ENCODE measurements at regions not wholly inside any gene's neighbourhood (a gene's known extent, or its start where the extent isn't known, plus 50 kb on each side); places are given as distances from the start of the nearest gene placed in this dataset.

DNA sequence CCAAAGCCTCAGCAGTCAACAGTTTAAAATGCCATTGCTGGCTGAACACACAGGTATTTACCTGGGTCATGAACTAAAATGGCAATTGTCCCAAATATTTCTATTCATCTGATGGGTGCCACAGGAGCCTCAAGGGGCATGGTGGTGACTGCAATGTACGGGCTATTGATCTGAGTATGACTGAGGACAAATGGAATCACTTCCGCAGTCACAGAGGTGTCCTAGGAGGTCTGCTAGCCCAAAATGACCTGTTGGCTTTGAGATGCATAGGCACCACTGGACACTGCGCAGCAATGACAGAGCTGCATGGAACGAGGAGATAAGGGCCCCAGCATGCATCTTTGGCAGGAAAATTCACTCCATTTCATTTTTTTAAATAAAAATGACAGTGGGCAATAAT lies 474.1 kb upstream of the SOX5 start:
- ATAC-seq (no peak), DNase-seq (ENCODE audit: low read depth, low spot score) (no peak)
- H3K9me3 ChIP-seq (ENCODE audit: control insufficient read depth, insufficient read depth, low read depth, low read length), result no peaks in the 10 kb centered on the region
- intact Hi-C loops (cut with micrococcal nuclease; ENCODE audit: unreplicated experiment) (no loop called here), in situ Hi-C loops (cut with HindIII; ENCODE audit: low pct_unique_long_range_greater_than_20kb, low sequenced_read_pairs) (no loop called here)
- no peak overlapping the region for H3K4me3 ChIP-seq (ENCODE audit: low read depth in 2 of 2, low read length in 2 of 2)
- BruUV-seq (replicated peaks), result no TSS peak
- CTCF ChIA-PET, result no interaction called here
- no peaks in the 10 kb centered on the region for H3K27me3 ChIP-seq (ENCODE audit: control insufficient read depth, insufficient read depth, low read length)
- no peaks in the 10 kb centered on the region for H3K36me3 ChIP-seq (ENCODE audit: control insufficient read depth, insufficient read depth, low read length)
- H3K27ac ChIP-seq (ENCODE audit: low read length), result no peak overlapping the region
- no peaks in the 10 kb centered on the region for H3K4me1 ChIP-seq (ENCODE audit: control insufficient read depth, insufficient read depth, low read length)
- TF ChIP-seq TCF7L2 (IDR thresholded peaks at IDR 0.05; ENCODE audit: low read depth, low read length) (no peak), SIN3A (IDR thresholded peaks at IDR 0.05; ENCODE audit: borderline replicate concordance, insufficient read depth, low read depth, low read length) (no peak), POLR2AphosphoS5 (IDR thresholded peaks at IDR 0.05; ENCODE audit: low read depth, low read length) (no peak), CTCF (IDR thresholded peaks at IDR 0.05) (no peak)
- TF ChIP-seq, protein P1, sequence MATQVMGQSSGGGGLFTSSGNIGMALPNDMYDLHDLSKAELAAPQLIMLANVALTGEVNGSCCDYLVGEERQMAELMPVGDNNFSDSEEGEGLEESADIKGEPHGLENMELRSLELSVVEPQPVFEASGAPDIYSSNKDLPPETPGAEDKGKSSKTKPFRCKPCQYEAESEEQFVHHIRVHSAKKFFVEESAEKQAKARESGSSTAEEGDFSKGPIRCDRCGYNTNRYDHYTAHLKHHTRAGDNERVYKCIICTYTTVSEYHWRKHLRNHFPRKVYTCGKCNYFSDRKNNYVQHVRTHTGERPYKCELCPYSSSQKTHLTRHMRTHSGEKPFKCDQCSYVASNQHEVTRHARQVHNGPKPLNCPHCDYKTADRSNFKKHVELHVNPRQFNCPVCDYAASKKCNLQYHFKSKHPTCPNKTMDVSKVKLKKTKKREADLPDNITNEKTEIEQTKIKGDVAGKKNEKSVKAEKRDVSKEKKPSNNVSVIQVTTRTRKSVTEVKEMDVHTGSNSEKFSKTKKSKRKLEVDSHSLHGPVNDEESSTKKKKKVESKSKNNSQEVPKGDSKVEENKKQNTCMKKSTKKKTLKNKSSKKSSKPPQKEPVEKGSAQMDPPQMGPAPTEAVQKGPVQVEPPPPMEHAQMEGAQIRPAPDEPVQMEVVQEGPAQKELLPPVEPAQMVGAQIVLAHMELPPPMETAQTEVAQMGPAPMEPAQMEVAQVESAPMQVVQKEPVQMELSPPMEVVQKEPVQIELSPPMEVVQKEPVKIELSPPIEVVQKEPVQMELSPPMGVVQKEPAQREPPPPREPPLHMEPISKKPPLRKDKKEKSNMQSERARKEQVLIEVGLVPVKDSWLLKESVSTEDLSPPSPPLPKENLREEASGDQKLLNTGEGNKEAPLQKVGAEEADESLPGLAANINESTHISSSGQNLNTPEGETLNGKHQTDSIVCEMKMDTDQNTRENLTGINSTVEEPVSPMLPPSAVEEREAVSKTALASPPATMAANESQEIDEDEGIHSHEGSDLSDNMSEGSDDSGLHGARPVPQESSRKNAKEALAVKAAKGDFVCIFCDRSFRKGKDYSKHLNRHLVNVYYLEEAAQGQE (IDR thresholded peaks at IDR 0.05; ENCODE audit: insufficient read depth in 1 of 2, low read depth in 2 of 2, low read length in 1 of 2), result no peak
- POLR2A ChIA-PET, result no interaction called here

DNA sequence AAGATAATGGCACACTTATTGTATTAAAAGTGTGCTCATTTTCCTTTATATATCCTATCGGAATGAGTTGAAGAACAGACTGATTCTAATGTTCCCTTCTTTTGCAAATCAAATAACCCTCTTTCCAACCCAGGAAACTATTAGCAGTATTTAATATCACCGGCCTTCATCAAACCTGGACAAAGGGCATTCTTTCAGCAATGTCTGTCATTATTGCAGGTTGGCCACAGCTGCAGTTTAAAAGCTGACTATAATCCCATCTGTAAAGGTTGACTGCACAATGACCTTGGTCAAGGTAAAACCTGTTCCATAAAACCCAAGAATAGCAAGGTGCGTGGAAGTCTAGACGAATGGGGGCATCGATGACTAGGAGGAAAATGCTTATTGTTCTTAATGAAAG lies 472.3 kb upstream of the SOX5 start:
- no TSS peak for BruUV-seq (replicated peaks)

More for the DNA sequence above, 472.3 kb upstream of the SOX5 start:
- in situ Hi-C loops (cut with HindIII; ENCODE audit: low pct_unique_long_range_greater_than_20kb, low sequenced_read_pairs), result no loop called here
- CTCF ChIA-PET, result no interaction called here
- no peak for DNase-seq (ENCODE audit: low read depth, low spot score)
- intact Hi-C loops (cut with micrococcal nuclease; ENCODE audit: unreplicated experiment), result no loop called here
- Histone ChIP-seq H3K9me3 (ENCODE audit: control insufficient read depth, insufficient read depth, low read depth, low read length) (no peaks in the 10 kb centered on the region), H3K4me3 (ENCODE audit: low read depth in 2 of 2, low read length in 2 of 2) (no peak overlapping the region), H3K27ac (ENCODE audit: low read length) (no peak overlapping the region), H3K27me3 (ENCODE audit: control insufficient read depth, insufficient read depth, low read length) (no peaks in the 10 kb centered on the region), H3K4me1 (ENCODE audit: control insufficient read depth, insufficient read depth, low read length) (no peaks in the 10 kb centered on the region), H3K36me3 (ENCODE audit: control insufficient read depth, insufficient read depth, low read length) (no peaks in the 10 kb centered on the region)
- POLR2A ChIA-PET, result no interaction called here
- ATAC-seq, result no peak
- no peak for TF ChIP-seq CTCF (IDR thresholded peaks at IDR 0.05)
- TF ChIP-seq TCF7L2 (IDR thresholded peaks at IDR 0.05; ENCODE audit: low read depth, low read length), result no peak
- TF ChIP-seq POLR2AphosphoS5 (IDR thresholded peaks at IDR 0.05; ENCODE audit: low read depth, low read length), result no peak
- TF ChIP-seq, protein P1 (IDR thresholded peaks at IDR 0.05; ENCODE audit: insufficient read depth in 1 of 2, low read depth in 2 of 2, low read length in 1 of 2), result no peak
- no peak for TF ChIP-seq SIN3A (IDR thresholded peaks at IDR 0.05; ENCODE audit: borderline replicate concordance, insufficient read depth, low read depth, low read length)

Data from Panc1 (cell line).